CD4-positive, alpha-beta T cell treated with Interleukin-15 for 4 hours (primary cell): ENCODE measurements at regions not wholly inside any gene's neighbourhood (a gene's known extent, or its start where the extent isn't known, plus 50 kb on each side); places are given as distances from the start of the nearest gene placed in this dataset.

Experiments used
- DNase-seq: peaks from one replicate; pipeline ENCODE4 v3.0.0-alpha.2; 2020; ENCODE audit warnings: low spot score

DNA sequence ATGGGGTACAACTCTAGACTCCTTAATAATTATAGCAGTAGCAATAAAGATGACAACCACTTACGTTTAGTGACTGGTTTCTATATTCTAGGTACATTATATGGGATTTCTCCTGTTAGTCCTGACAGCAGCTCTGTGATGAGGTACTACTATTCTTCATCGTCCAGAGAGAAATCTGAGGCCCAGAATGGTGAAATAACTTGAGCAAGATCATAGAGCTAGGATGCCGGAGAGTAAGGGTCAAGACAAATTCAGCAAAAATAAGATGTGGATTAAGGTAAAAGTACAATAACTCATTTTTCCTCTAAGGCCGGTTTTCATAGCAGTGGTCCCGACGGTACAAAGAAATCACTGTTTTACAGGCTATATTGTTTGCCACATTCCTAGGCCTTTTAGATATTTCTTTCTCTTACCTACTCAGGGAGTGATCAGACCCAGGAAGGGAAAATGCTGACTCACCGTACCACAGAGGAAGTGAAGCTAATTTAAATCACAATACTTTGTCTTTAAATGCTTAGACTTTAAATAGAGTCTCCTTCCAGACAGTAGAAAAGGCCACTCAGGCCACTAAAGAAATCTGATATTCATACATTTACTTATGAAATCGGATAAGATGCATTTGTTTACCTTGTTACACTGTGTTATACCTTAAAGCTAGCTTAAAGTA lies 2023.0 kb upstream of the AGA start:
- DNase-seq: no peak

DNA sequence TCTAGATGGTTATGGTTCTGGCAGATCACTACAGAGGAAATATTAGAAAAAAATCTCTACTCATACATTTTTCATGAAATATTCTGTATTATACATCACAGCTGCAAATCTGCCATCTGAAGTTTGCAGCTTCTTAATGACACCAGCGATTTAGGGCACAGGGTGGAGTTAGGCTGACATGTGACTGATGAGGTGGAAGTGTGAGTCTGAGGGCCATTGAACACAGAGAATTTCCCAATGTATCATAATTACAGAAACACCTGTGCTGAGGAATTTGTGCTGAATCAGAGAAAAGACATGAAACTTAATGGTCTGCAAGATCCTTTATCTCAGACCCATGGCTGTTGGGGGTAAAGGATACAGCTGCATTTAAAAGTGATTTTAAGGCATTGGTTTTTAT lies 2025.6 kb upstream of the AGA start:
- DNase-seq: no peak

DNA sequence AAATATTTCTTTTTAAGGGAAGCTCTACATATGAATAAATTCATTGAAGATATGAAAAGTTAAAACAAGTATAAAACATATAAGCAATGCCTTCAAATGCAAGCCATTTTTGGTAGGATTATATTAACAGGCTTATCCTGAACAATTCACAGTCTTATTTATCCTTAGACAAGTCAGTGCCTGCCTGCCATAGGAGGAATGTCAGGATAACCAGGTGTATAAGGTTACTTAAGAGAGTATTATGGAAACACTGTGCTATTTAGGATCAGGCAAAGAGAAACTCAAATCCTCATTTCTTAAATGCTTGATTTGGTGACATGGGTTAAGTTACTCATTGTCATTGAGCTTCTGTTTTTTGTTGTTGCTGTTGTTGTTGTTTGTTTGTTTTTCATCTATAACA lies 2029.9 kb upstream of the AGA start:
- DNase-seq: no peak

DNA sequence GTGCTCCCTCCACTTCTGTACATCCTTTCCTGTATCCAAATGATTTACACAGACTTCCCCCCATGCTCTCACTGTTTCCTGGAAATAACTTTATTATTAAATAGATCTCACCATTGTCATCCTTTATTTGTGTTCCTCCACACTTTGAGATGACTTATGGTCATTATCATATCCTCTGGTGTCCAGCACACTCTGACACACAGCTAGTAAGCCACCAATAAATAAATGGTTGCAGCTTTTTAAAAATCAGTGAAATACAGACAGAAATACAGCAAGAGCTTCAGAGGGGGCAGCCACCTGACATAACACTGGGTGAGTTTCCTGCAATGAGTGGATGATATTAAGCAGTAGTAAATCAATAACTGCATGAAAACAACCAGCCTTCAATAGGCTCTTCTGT lies 2036.4 kb upstream of the AGA start:
- DNase-seq: no peak

DNA sequence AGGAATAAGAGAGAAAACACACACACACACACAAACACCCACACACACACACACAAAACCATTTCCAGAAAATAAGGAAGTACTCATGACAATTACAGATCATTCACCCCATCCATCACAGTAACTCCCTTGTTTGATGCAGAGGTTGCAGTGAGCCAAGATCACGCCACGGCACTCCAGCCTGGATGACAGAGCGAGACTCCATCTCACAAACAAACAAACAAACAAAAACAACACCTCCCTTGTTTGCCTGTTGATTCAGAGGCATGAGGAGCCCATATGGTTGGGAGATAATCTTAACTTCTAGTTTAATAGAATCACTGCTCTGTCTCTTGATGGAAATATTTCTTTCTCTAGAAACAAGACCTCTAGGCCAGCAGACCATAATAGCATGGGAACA lies 2043.5 kb upstream of the AGA start:
- DNase-seq: no peak

DNA sequence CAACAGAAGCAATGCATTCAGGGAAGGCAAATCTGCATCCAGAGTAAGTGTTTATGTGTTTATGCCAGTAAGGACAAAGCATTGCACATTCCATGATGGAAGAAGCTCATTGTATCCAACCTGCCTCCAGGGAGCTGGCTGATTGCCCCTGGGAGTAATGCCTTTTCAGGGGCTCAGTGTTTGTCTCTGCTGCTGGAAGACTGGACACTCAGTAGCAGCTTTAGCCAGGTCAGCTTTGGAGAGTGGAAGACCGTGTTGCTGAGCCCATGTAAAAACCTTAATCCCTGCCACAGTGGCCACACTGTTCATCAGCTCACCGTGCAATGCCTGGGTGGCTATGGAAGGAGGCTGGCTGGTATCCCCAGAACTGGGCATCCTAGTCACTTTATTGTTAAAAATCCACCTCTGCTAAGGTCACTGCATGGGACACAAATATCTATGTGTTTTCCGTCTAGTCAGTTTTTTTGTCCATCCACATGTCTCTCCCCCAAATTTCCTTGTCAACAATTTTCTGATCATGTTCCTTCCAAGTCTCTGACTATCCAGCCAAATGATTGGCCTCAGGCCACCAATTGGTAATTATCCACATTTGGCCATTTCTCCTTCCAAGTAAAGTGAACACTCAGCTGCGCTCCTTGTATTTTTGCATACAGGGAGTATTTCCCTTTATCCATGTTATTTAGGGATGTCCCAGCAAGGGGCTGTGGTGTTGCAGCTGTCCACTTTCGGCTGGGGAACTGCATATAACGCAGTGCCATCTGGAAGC lies 2044.5 kb upstream of the AGA start:
- DNase-seq: no peak

DNA sequence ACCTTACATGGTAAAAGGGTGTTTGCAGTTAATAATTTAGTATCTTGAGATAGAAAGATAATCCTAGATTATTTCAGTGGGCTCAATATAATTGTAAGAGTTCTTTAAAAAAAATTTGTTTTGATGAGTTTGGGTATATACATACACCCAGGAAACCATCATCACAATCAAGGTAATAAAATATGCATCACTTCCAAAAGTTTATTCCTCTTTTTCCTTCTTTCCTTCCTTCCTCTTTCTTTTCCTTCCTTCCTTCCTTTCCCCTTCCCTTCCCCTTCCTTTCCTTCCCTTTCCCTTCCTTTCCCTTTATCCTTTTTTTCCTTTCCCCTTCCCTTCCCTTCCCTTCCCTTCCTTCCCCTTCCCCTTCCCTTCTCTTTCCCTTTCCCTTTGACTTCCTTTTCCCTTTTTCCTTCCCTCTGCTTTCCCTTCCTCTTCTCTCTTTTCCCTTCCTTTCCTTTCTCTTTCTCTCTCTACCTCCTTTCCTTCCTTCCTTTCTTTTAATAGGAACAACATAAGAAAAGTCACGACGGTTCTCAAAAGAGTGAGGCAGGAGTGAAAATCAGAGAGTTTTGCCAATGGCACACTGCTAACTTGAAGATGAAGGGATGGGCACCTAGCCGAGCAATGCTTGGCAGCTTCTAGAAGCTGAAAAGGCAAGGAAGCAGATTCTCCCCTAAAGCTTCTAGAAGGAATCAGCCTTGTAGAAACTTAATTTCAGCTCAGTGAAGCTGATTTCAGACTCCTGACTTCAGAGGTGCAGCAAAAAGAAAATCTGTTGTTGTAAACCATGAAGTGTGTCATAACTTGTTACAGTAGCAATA lies 2050.2 kb upstream of the AGA start:
- DNase-seq: no peak

DNA sequence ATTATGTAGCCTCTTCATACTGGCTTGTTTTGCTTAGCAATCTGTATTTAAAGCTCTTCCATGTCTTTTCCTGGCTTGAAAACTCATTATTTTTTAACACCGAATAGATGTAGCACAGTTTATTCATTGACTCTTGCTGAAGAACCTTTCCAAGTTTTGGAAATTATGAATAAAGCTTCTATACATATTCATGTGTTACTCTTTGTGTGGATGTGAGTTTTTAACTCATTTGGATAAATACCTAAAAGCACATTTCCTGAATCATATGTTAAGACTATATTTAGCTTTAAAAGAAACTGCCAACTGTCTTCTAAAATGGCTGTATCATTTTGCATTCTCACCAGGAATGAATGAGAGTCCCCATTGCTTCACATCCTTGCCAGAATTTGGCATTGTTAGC lies 2061.7 kb upstream of the AGA start:
- DNase-seq: no peak

DNA sequence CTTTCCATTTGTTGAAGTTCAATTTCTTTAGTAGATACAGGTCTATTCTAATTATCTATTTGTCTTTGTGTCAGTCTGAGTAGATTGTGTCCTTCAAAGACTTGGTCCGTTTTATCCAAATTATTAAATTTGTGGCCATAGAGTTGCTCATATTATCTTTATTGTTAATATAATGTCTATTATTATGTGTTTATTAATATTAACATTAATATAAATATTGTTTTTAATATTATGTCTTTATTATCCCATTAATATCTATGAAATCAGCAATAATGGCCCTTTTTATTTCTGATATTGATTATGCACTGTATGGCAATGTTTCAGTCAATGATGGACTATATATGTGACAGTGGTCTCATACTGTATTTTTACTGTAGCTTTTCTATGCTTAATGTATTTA lies 2067.3 kb upstream of the AGA start:
- no peak for DNase-seq

DNA sequence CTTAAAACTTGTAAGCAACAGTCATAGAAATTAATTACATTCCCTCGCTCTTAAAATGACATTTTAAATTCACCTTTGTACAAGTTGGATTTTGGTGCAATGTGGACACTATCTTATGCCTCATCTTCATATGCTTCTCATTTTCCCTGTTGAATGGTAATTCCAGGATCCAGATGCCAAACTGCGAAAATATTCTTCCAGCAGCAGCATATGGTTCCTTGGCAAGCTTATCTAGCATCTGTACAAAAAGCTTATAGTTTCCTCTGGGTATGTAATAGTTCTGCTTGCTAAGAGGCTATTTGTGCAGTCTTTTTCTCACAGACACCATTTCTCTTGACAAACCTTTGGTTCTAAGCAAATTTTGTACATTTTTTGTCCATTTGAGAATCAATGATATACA lies 2079.7 kb upstream of the AGA start:
- DNase-seq: no peak

DNA sequence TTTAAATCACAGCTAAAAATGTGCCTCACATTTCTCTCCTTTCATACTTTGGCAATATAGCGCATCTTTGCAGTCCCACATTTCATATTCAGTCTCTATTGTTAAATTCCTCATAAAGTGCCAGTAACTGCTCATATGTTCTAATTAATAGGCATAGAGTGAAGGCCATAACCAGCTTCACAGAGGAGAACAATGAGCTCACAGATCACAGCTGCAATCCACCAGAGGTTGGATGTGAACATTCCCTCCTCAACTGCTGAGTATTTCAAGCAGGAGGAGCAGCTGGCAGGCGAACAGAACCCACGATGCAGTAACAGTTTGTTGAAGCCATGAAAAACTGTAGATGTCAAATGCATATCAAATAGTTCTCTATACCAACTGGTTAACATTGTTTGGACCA lies 2088.7 kb upstream of the AGA start:
- DNase-seq: no peak

DNA sequence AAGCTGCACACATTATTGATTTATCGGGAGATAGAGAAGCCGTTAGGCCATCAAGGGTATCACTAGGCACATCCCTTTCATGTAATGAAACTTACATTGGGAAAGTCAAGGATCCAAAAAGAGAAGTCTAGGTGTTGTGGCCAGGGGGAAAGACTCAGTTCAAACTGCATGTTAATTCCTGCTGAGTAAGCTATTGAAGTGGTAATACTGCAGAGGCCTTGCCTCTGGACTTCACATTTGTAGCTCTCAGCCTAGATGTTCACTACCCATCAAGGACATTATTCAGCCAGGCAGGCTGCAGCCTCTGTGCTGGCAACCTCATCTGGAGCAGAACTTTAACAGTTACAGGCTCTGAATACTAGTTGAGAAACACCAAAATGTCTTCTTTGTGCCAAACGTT lies 2094.5 kb upstream of the AGA start:
- DNase-seq: no peak

DNA sequence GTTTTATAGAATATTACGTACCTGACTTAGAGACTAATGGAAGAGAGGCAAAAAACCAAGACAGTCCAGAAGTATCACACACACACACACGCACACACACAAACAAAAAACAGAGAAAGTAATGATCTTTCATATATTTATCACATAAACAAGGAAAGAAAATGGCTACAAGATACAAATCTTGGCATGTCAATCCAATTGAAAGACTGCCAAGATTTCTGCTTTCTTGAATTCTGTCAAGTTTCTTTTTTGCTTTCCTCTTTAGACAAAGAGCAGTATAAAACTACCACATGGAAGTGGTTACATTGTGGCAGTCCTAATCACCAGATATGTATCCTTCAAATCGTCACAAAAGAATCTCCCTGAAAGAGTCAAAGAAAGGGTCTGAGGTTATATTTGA lies 2097.4 kb upstream of the AGA start:
- no peak for DNase-seq

DNA sequence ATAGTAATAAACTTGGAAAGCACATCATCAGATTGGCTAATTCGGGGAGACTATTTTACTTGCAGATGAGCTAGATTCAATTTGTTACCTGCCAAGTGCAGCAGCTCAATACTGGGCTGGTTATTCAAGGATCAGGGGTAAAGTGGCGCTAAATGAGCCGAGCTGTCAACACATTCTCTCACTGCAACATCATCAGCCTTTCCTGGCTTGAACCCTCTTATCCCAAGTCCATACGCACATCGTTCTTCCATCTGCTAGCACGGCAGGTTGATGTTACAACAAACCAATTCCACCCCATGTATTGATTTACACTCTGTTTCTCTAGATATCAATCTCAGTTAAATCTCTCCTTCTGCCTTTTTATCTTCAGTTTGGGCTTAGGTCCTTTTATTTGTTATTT lies 2101.5 kb upstream of the AGA start:
- DNase-seq: no peak

DNA sequence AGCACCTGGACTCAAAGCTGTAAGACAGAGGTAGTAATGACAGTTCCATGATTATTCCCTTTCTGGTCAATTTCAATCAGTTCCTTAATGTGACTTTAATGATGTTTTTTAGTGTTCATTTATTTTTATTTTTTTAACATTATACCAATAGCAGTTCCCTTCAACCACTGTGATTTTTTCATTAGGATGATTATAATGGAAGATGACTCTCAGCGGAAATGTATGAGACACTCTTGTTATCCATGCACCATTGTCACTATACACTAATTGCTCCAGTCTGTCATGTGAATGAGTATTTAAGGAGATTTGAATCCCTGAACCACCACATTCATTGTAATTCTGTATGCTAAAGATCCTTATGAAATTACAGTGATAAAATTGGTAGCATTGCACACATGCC lies 2102.3 kb upstream of the AGA start:
- DNase-seq: no peak

DNA sequence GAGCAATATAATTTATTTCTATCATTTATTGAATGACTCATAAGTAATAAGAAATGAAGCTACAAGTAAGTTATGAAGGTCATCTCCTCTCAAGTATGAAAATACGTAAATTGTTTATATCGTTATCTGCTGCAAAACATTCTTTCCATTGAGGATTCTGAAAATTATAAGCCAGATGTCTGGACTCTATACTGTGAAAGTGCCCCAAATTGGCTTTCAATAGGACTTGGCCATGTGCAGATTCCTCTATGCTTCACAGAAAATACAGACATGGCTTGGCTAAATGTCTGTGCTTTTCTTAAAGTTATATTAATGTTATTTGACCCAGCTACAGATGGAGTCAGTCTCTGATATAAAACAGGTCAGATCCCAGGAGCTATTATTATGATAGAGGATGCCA lies 2109.9 kb upstream of the AGA start:
- no peak for DNase-seq

DNA sequence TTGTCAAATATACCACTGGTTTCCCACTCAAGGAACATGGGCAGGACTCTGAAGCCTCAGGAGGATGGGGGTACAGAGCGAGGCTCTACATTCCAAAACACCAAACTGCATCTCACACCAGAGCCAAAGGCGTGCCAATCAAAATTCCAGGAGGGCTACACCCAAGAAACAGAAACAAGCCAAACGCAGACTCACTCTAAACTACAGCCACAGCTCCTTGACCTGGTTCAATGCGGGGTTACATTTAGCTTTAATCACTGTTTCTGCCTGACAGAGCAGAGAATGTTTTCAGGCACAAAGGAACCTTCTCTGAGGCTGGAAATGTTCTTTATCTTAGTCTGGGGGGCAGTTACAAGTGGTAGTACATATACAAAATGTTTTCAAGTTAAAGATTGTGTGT lies 2121.5 kb upstream of the AGA start:
- no peak for DNase-seq

DNA sequence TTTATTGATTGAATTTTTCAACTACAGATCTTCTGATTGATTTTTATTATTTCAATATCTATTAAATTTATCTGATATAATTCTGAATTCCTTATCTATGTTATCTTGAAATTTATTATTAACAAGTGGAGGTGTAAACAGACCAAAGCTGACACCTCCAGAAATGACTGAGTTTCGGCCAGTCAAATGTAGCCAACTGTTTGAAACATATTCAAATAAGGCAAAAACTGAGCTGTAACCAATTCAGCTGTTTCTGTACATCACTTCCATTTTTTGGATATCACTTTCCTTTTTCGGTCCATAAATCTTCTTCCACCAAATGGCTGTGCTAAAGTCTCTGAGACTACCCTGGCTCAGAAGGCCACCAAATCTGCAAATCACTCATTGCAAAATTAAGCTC lies 2127.3 kb upstream of the AGA start:
- no peak for DNase-seq

DNA sequence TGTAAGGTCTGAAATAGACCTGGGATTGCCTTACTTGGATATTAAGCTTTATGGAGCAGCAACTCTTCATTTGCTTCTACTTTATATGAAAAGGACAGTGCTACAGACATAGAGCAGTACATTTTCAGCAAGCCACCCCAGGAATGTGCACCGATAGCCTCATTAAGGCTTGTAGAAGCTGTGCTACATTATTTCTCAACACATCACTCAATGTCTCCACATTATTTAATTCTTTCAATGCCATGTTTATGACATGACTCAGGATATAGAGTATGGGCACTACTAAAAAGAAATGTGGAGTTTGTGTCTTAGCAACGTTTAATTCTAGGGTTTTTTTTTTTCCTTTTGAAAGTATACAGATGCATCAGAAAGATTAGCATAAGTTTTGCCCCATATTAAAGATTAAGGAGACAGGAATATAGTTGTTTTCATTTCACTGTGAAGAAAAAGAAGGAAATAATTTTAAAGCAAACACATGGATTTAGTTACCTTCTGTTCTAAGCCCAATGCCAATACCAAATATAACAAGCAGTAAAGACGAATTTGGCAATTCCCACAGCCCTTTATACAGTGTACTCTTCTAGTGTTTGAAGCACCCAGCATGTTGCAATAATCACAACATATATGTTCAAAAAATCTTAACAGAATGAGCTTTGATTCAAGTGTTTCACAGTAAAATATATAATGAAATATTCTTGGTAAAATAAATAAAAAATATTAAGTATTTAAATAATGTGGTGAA lies 2140.1 kb upstream of the AGA start:
- no peak for DNase-seq

DNA sequence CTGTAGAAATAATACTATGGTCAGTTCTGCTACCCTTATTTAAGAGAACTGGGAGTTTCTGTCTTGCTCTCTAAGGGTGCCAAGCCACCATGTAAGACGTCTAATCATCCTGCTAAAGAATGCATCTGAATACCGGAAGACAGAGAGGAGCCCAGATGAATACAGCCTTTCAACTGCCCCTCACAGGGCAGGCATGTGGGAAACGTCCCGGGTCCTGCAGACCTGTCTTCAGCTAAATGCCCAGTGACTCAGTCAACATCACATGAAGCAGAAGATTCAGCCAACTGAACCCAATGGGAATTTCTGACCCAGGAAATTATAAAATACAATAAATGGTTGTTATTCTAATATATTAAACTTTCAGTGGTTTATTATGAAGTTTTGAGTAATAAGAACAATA lies 2141.0 kb upstream of the AGA start:
- DNase-seq: no peak

DNA sequence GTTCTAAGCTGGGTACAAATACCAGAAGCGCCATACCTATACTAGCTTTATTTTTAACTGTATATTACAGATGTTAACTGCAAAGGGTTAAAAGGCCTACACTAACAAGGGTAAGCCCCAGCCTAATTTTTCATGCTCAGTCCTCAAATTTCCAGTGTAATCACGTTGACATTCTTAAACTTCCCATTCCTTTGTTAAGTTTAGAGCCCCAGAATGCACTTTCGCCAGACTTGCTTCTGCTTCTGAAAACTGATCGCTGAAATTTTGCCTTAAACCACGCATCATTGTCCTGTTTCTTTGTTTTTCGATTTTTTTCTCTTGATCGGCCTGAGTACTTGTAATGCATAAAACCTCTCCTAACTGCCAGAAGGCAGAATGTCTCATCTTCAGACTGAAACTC lies 2141.9 kb upstream of the AGA start:
- DNase-seq: no peak

DNA sequence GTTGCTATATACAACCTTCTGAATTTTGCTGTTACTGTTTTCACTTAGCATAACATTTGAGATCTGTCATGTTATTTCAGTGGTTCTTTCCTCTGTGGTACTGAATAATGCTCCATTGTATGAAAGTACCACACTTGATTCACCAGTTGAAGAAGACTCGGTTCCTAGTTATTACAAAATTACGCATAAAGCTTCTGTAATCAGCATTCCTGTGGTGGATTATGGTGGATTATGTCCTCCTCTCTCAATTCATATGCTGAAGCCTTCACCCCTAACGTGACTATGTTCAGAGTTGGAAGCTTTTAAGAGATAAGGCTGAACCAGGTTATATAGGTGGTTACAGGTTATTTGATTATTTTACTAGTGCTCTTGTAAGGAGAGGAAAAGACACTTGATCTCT lies 2143.5 kb upstream of the AGA start:
- DNase-seq: no peak

DNA sequence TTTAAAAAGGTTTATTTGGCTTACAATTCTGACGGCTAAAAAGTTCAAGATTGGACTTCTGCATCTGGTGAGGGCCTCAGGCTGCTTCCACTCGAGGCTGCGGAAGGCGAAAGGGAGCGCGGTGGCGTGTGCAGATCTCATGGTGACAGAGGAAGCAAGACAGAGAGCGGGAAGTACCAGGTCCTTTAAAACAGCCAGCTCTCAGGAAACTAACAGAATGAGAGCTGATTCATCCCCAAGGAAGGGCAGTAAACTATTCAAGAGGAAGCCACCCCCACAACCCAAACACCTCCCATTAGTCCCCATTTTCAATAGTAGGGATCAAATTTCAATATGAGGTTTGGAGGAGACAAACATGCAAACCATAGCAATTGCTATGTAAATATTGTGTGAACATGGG lies 2144.2 kb upstream of the AGA start:
- DNase-seq: no peak
